ENCODE measurements at regions not wholly inside any gene's neighbourhood (a gene's known extent, or its start where the extent isn't known, plus 50 kb on each side); places are given as distances from the start of the nearest gene placed in this dataset.

DNA sequence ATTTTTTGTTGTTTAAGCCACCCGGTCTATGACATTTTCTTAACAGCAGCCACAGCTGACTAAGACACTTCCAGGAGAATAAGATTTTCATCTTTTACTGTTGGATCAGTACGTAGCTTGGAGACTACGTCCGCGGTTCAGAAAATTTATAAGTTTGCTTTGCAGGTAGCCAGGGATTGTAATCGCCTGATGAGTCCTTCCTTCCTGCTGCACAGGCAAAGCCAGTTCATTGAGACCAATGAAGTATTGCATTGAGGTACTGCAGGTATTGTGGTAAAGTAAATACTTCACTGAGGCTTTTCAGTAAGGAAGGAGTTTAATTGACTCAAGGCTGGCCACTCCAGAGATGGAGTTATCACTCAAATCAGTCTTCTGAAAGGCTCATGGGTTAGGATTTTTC lies 269.4 kb upstream of the ELAC2 start:
- Histone ChIP-seq H3K9ac (ENCODE audit: extremely low read depth, insufficient read length, low read length) (no peak overlapping the region), H3K4me1 (ENCODE audit: insufficient read depth, low read length) (0 out of 2 replicates have a peak, but pooled peaks cover 4% of the 10 kb centered on the region), H2AK5ac (ENCODE audit: insufficient read length, low read length) (no peak overlapping the region), H3K27me3 (ENCODE audit: insufficient read depth, low read length) (no peaks in the 10 kb centered on the region), H3K79me2 (ENCODE audit: insufficient read depth, low read length) (no peaks in the 10 kb centered on the region), H2AFZ (ENCODE audit: low read length) (no peak overlapping the region), H2BK12ac (ENCODE audit: insufficient read length, low read depth, low read length) (no peak overlapping the region), H4K8ac (replicated peaks; ENCODE audit: insufficient read length, low read depth, low read length) (no peak overlapping the region), H2BK15ac (ENCODE audit: low read depth, low read length) (no peak overlapping the region), H3K23ac (ENCODE audit: insufficient read length, low read depth, low read length) (no peak overlapping the region), H3K79me1 (ENCODE audit: insufficient read depth, low read depth, low read length, poor library complexity, severe bottlenecking) (no peaks in the 10 kb centered on the region), H3K56ac (ENCODE audit: insufficient read length, low read depth, low read length) (no peak overlapping the region), H2BK120ac (ENCODE audit: low read depth, low read length, poor library complexity, severe bottlenecking) (no peak overlapping the region), H4K20me1 (ENCODE audit: control insufficient read depth, insufficient read depth, insufficient read length) (no peaks in the 10 kb centered on the region), H3K9me3 (ENCODE audit: control insufficient read depth, low read depth, low read length) (no peaks in the 10 kb centered on the region), H3K18ac (ENCODE audit: insufficient read length, low read depth, low read length) (no peak overlapping the region), H3K27ac (ENCODE audit: insufficient read length, low read depth, low read length) (no peak overlapping the region), H4K91ac (ENCODE audit: insufficient read length, low read depth, low read length) (no peak overlapping the region), H4K5ac (ENCODE audit: insufficient read length, low read depth, low read length) (no peak overlapping the region), H3K4me2 (ENCODE audit: insufficient read depth, insufficient read length, low read length) (no peak overlapping the region), H3K23me2 (ENCODE audit: insufficient read length, low read depth, low read length, poor library complexity, severe bottlenecking) (no peaks in the 10 kb centered on the region), H3T11ph (ENCODE audit: low read length) (no peak overlapping the region), H2BK20ac (ENCODE audit: low read depth, low read length, poor library complexity, severe bottlenecking) (no peak overlapping the region), H3K14ac (ENCODE audit: insufficient read depth, low read length) (no peak overlapping the region), H3K4ac (ENCODE audit: low read depth, low read length) (no peak overlapping the region), H2BK5ac (ENCODE audit: insufficient read length, low read length) (no peak overlapping the region)
- Mint-ChIP-seq H3K27me3 (ENCODE audit: low read depth) (no peaks in the 10 kb centered on the region), H3K4me3 (no peak overlapping the region), H3K9me3 (no peaks in the 10 kb centered on the region), H3K4me1 (peaks cover 10 to 11% of the 10 kb centered on the region in 2 experiments), H3K27ac (no peak overlapping the region), H3K36me3 (ENCODE audit: insufficient read depth in 1 of 3, low read depth in 3 of 3) (no peaks in the 10 kb centered on the region)
- no CpG with 5 or more reads among the region's 6 CpGs for WGBS (ENCODE audit: extremely low coverage, insufficient read length, low lambda C conversion rate)
- TF ChIP-seq, protein P1, sequence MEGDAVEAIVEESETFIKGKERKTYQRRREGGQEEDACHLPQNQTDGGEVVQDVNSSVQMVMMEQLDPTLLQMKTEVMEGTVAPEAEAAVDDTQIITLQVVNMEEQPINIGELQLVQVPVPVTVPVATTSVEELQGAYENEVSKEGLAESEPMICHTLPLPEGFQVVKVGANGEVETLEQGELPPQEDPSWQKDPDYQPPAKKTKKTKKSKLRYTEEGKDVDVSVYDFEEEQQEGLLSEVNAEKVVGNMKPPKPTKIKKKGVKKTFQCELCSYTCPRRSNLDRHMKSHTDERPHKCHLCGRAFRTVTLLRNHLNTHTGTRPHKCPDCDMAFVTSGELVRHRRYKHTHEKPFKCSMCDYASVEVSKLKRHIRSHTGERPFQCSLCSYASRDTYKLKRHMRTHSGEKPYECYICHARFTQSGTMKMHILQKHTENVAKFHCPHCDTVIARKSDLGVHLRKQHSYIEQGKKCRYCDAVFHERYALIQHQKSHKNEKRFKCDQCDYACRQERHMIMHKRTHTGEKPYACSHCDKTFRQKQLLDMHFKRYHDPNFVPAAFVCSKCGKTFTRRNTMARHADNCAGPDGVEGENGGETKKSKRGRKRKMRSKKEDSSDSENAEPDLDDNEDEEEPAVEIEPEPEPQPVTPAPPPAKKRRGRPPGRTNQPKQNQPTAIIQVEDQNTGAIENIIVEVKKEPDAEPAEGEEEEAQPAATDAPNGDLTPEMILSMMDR (conservative IDR thresholded peaks at IDR 0.05) = no peak
- DNase-seq = no peak

Data from H9 (cell line).